Dedifferentiated amniotic fluid mesenchymal stem cell (primary cell): ENCODE measurements at regions not wholly inside any gene's neighbourhood (a gene's known extent, or its start where the extent isn't known, plus 50 kb on each side); places are given as distances from the start of the nearest gene placed in this dataset.

Source experiments
- DNase-seq: peaks from one replicate; pipeline ENCODE4 v3.0.0-alpha.2; 2016; ENCODE audit errors: extremely low spot score

GRCh38 chr5:135219868-135220267, 179.2 kb downstream of the MACROH2A1 start:
- no peak for DNase-seq

GRCh38 chr5:135218790-135219568, 180.1 kb downstream of the MACROH2A1 start:
- no peak for DNase-seq

- DNase-seq: no peak
These were observed 180.6 kb downstream of the MACROH2A1 start for GRCh38 chr5:135218486-135218755.

GRCh38 chr5:135217669-135218485, 181.2 kb downstream of the MACROH2A1 start:
- DNase-seq: no peak

- DNase-seq: no peak
These were observed 182.3 kb downstream of the MACROH2A1 start for GRCh38 chr5:135216471-135217343.

GRCh38 chr5:135215617-135216470, 181.8 kb upstream of the PITX1 start:
- no peak for DNase-seq

GRCh38 chr5:135214897-135215616, 181.0 kb upstream of the PITX1 start:
- no peak for DNase-seq

GRCh38 chr5:135213466-135214239, 179.6 kb upstream of the PITX1 start:
- DNase-seq: no peak

- DNase-seq: no peak
These were observed 179.0 kb upstream of the PITX1 start for GRCh38 chr5:135213027-135213386.

- DNase-seq: no peak
These were observed 178.5 kb upstream of the PITX1 start for GRCh38 chr5:135212361-135213026.

- no peak for DNase-seq
These were observed 177.8 kb upstream of the PITX1 start for GRCh38 chr5:135211791-135212190.

GRCh38 chr5:135211083-135211790, 177.2 kb upstream of the PITX1 start:
- peak; percentile 30 for DNase-seq

- DNase-seq: no peak
These were observed 176.4 kb upstream of the PITX1 start for GRCh38 chr5:135210286-135211055.

- DNase-seq: peak; percentile 84
These were observed 175.1 kb upstream of the PITX1 start for GRCh38 chr5:135208903-135209721.

- no peak for DNase-seq
These were observed 174.5 kb upstream of the PITX1 start for GRCh38 chr5:135208555-135208902.

- DNase-seq: no peak
These were observed 173.8 kb upstream of the PITX1 start for GRCh38 chr5:135207866-135208265.

- no peak for DNase-seq
These were observed 172.8 kb upstream of the PITX1 start for GRCh38 chr5:135206862-135207261.
